HG03460 (cell line): ENCODE measurements at regions not wholly inside any gene's neighbourhood (a gene's known extent, or its start where the extent isn't known, plus 50 kb on each side); places are given as distances from the start of the nearest gene placed in this dataset.

Experiments used
- ATAC-seq: cut with Tn5 transposase; IDR thresholded peaks from one replicate; pipeline ENCODE4 v1.9.1; 2021; ENCODE audit not compliant: unreplicated experiment

DNA sequence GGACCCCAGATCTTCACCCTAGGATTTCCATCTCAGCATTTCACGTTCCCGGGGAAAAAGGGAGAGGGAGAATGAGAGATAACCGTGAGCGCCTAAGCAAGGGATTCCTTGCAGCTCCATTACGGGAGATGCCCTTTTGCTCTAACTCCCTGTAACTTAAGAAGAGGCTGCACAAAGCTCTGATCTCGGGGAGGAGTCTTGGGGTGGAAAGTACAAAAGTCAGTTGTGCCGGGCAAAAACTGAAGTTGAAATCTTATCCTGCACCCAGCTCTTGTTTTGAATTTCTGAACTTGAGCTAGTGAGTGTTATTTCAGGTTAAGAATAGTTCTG, 256.4 kb upstream of the SOX21 start:
- ATAC-seq: no peak

DNA sequence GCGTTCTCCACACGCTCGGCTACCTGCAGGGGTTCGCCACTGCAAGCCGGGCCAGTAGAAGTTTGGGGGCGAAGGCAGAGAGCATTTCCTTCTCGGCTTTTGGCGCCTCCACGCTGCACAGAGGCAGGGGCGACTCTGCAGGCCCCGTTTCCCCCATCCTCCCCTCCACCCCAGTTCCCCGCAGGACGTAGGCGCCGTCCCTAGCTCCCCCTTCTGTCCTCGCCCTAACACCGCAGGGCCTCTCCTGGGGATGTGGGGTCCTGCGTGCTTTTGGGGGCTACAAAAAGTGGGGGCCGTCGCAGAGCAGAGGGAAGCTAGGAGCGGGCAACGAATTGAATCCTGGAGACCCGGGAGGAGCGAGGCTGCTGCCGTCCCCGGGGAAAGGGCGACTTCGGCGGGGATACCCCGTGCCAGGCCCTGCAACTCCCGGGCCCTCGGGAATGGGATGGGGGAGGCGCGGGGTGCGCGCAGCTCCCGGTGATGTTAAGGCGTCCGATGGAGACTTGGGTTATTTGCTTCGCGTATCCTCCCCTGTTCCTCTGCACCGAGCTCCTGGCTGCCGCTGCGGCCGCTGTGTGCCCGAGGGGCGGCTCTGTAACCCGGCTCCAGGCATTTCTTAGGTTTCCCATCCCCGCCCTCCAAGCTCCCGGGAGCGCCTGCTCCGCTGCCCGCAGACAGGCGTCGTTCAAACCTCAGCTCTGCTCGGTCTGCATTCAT, 255.9 kb upstream of the SOX21 start:
- ATAC-seq: no peak

DNA sequence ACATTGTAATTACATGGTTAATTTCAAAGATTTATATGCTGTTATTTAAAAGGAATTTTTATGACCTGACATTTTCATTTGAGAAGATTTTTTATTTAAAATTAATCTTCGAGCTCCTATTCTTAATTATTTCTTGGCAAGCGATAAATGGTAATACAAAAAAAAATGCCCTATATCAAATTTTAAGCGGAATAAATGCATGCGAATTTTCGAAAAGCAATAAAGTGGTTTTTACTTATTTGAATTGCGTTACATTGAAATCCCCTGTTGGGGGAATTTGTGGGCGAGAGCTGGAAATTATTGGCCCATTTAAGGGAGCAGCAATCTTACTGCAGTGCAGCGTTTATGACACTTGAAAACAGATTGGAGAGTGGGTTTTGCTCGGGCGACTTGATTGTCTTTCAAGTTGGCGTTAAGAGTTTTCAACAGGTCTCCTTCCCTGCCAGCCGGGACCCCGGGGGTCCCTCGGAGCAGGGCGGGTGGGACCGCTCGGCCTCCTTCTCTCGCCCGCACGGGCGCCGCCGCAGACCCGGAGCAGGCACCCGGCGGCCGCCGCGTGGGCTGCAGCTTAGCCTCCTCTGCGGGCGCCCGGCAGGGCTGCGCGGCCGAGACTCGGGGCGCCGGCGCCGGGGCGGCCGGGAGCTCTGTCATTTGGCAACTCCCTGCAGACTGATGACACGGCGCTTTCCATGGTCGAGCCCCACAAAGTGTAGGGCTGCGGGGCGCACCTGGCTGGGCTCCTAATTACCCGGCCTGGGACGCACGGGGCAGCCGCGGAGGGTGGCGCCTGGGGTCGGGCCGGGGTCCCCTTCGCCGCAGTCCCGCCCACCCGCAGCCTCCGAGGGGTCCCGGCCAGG, 255.1 kb upstream of the SOX21 start:
- ATAC-seq: no peak

DNA sequence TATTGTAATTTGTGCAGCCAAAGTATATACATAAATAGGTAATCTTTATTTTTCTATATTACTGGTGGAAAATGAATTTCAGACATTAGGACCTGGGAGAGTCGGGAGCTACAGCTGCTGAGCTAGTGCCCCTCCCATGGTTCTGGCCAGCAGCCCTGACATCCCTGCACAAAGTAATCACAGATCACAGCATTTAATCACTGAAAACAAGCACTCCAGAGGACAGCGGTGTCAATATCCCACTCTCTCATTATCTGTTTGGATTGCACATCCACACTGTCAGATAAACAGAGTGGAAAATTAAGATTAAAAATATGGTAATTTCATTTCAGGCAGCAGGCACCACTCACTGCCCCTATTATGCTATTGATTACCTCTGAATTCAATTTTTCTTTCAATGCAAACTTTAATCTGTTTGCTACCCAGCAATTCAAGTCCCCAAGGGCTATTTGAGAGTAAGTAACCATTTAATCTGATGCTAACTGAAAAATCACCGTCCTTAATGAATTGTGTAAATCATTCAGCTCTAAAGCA, 254.1 kb upstream of the SOX21 start:
- ATAC-seq: no peak

DNA sequence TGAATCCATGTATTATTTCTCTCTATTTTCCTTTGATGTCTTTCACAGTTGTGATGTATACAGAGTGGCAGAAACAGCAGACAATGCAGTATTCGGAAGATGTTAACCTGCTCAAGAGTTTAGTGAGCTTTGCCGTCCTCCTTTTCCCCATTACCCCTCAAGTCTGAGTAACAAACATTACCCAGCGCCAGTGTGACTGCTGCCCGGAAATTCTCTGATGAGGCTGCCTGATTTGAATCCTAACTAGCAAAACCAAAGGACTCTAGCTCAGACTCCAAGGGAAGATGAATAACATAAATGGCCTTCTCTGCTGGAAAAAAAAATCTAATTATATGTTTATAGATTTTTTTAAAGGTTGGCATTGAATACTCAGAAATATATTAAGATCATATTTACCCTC, 247.3 kb upstream of the SOX21 start:
- no peak for ATAC-seq

GRCh38 chr13:94956417-94957110, 244.2 kb upstream of the SOX21 start:
- no peak for ATAC-seq

DNA sequence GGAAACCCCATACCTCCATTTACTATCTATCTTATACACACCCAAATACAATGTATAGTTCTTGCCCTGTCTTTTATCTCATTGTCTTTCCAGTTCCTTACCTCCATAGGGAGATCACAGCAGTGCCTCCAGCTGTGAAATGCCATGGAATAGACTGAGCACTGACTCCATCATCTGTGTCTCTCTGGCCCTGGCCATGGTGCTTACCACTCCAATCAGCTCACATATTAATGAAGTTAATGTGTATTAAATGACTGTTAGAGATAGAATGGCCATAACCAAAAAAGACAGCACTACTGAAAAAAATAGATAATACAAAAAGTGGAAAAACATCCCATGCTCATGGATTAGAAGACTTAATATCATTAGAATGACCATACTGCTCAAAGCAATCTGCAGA, 240.4 kb upstream of the SOX21 start:
- ATAC-seq: no peak

GRCh38 chr13:94950303-94950702, 238.0 kb upstream of the SOX21 start:
- no peak for ATAC-seq

DNA sequence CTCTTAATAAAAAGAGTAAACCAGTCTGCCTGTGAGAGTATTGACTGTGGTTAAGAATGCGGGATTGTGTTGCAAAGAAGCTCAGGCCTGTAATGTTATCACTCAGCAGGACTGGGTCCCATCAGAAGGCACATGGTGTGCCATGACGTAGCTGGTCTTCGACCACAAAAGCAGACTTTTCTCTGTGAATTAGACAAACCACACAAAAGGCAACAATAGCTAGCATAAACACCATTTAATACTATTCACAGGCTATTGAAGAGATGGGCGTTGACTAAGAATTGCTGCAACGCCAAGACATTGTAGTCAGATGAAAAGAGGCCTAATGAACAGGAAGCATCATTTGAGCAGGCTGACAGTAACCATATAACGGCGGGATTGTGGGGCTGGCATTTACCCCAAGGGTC, 235.6 kb upstream of the SOX21 start:
- ATAC-seq: no peak

DNA sequence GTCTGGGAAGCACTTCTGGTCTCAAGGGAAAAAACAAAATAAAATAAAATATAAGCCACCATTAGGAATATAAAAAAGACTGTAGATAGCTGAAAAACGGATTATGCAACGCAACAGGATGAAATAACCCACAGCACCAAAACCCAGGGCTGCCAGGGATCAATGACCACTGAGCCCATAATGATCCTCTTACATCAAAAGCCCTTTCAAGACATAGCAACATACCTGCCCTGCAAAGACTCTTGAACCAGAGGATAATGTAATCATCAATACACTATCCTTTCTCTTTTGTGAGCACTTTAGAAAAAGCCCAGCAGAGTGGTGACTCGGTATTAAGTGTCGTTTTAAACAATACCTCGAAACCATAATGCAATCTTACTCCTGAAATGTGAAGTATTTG, 235.0 kb upstream of the SOX21 start:
- ATAC-seq: no peak

DNA sequence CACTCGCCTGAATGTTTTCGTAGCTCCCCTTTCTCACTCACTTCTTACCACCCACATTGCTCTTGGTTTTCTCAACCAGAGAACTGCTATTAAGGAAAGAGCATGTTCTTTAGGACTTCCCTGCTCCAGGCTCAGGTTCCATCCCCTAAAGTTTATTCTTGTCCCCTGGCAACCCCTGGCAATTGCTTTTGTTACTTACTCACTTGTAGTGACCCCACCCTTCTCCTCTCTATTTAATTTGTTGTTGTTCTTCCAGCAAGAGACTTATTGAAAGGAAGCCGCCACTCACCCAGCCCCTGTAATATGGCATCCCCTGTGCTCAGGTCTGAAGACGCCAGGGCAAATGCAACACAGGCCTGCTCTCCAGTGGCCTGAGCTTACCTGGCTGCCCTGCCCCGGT, 233.7 kb upstream of the SOX21 start:
- no peak for ATAC-seq

DNA sequence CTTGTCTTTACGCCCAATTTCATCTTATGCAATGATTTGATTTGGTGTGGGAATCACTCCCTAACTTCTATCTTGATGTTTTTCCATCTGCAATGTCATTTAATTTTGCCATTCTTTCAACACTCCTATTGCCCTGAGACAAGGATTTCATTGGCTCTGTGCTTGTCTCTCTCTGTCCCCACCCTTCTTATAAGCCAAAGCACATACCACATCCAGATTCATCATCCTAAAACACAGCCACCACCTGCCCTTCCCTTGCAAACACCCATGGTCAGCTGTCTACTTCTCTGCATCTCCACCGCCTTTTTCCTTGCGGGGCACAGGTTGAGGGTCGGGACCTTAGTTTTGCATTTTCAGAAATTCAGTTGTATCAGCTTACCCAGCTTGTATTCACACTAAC, 225.8 kb upstream of the SOX21 start:
- ATAC-seq: no peak

DNA sequence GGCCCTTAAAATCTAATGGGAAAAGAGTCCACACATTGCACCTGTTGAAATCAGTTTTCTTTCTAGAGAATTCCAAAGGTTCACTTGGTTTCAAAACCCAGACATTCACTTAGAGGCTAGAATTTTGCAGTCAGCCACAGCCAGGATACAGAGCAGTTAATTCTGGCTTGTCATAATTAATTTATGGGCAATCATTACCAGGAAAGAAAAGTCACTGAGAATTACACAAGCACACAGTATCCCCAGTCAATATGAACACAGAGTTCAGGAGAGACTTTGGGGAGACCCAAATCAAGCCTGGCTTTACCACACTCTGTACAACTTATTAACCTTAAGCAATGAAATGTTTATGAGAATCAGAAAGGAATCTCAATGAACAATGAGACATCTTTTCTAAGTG, 224.3 kb upstream of the SOX21 start:
- ATAC-seq: no peak

GRCh38 chr13:94933936-94934335, 221.6 kb upstream of the SOX21 start:
- ATAC-seq: no peak

DNA sequence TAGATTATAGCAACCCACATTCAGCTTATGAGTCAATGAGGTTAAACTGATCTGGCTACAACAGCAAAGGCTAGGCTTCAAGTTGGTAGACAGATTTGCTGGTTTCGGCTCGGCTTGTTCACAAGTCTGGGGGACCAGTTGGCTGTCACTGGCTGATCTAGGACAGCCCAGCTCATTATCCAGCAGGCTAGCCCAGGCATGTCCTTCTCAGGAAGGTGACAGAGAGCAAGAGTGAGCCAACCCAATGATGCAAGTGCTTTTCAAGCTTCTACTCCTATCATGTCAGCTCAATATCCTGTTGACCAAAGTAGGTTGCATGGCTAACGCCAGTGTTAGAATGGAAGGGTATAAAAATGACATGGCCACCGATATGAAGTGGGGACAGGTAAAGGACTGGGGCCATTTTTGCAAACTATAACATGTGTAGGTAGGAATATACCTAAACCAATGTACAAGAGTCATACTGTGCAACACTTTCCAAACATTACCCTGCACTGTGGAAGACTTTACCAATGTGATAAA, 220.9 kb upstream of the SOX21 start:
- no peak for ATAC-seq

GRCh38 chr13:94928127-94928775, 215.9 kb upstream of the SOX21 start:
- no peak for ATAC-seq

DNA sequence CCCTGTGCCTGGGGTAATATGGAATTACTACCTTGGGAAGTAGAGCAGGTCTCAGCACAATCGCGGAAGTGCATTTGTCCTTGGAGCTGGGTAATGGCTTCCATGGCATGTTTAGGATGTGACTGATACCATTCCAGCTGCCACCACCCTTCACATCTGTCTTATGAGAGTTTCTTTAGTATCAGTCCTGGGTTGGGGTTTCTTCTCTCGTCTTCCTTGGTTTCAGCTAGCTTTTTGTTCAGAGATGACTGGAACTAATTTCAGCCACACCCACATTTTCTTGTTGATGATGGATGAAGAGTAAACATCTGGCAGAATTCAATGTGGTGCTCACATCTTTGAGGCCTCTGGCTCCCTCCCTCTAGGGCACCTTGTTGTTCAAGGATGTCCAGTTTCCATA, 212.9 kb upstream of the SOX21 start:
- ATAC-seq: no peak

- no peak for ATAC-seq
These were observed 208.8 kb upstream of the SOX21 start for GRCh38 chr13:94921181-94921580.

DNA sequence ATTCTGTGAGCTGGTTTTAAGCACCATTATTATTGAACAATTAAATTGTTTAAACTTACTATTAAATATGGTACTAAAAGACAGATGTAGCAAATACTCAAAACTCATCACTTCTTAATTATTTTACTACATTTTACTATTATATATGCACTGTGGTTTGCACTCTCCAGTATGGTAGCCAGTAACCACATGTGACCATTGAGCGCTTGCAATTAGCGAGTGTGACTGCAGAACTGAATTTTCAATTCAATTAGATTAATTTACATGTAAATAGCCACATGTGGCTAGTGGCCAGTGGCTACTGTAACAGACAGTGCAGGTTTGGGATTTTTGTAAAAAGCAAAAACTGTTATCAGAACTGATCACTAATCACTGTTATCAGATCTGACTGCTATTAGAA, 208.2 kb upstream of the SOX21 start:
- no peak for ATAC-seq

- ATAC-seq: no peak
These were observed 205.5 kb upstream of the SOX21 start for GRCh38 chr13:94917824-94918223.

GRCh38 chr13:94914895-94915294, 202.6 kb upstream of the SOX21 start:
- no peak for ATAC-seq
